ENCODE measurements at regions not wholly inside any gene's neighbourhood (a gene's known extent, or its start where the extent isn't known, plus 50 kb on each side); places are given as distances from the start of the nearest gene placed in this dataset.
"Not testable (repeated sequence)": the region's sequence is repeated elsewhere in the genome, so short reads cannot be mapped to it uniquely, and the experiment has no call there.

GRCh38 chr3:80897005-80897404 lies 864.4 kb downstream of the GBE1 start:
- H3K9me3 ChIP-seq (ENCODE audit: control insufficient read depth, low read depth, low read length); H3K4me3 ChIP-seq (ENCODE audit: low read length); H3K27ac ChIP-seq (ENCODE audit: low read length); H3K9ac ChIP-seq (ENCODE audit: low read length); H3K36me3 ChIP-seq (ENCODE audit: control insufficient read depth, low read depth, low read length); H3K4me1 ChIP-seq (ENCODE audit: control insufficient read depth, low read depth, low read length); H3K27me3 ChIP-seq (ENCODE audit: control insufficient read depth, insufficient read depth, low read length): not testable (repeated sequence)

DNA sequence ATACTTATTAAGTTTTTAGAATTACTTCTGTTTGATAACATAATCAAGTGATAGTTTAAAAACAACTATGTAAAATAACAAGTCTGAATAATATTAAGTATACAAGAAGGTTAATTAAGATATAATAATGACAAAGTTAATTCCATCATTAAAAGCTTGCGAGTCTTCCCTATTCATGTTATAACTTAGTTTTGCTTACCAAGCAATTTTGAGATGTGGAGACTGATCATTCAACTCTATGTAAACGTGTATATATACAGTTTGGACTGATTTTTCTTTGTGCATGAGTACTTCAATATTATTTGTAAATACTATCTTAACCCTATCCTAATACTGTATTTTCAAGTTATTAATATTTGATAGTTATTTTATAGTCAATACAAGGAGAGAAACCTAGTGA lies 870.9 kb downstream of the GBE1 start:
- H3K9ac ChIP-seq (ENCODE audit: low read length), result no peak overlapping the region
- no peak overlapping the region for H3K4me3 ChIP-seq (ENCODE audit: low read length)
- no peaks in the 10 kb centered on the region for H3K27me3 ChIP-seq (ENCODE audit: control insufficient read depth, insufficient read depth, low read length)
- no peaks in the 10 kb centered on the region for H3K4me1 ChIP-seq (ENCODE audit: control insufficient read depth, low read depth, low read length)
- no peaks in the 10 kb centered on the region for H3K9me3 ChIP-seq (ENCODE audit: control insufficient read depth, low read depth, low read length)
- H3K27ac ChIP-seq (ENCODE audit: low read length), result no peak overlapping the region
- H3K36me3 ChIP-seq (ENCODE audit: control insufficient read depth, low read depth, low read length), result no peaks in the 10 kb centered on the region

DNA sequence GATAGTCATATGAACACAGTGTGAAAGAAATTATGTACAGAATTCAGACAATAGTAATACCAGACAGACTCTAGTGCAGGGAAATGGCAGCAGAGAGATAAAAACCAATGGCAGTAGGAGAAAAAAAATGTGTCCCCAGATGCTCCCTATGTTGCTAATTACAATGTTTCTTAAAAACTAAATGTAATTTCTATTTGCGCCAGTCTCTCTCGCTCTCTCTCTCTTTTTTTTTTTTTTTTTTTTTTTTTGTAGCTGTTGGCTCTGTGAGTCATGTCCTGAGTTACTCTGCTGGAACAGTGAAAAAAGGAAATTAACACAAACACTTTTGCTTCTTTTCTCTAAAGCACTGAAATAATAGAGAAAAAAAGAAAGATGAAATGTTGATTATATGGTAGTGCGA lies 871.9 kb downstream of the GBE1 start:
- Histone ChIP-seq H3K36me3 (ENCODE audit: control insufficient read depth, low read depth, low read length) (no peaks in the 10 kb centered on the region), H3K9ac (ENCODE audit: low read length) (no peak overlapping the region), H3K9me3 (ENCODE audit: control insufficient read depth, low read depth, low read length) (no peaks in the 10 kb centered on the region), H3K4me3 (ENCODE audit: low read length) (no peak overlapping the region), H3K27ac (ENCODE audit: low read length) (no peak overlapping the region), H3K27me3 (ENCODE audit: control insufficient read depth, insufficient read depth, low read length) (no peaks in the 10 kb centered on the region), H3K4me1 (ENCODE audit: control insufficient read depth, low read depth, low read length) (no peaks in the 10 kb centered on the region)

- Histone ChIP-seq H3K9me3 (ENCODE audit: control insufficient read depth, low read depth, low read length) (no peaks in the 10 kb centered on the region), H3K4me1 (ENCODE audit: control insufficient read depth, low read depth, low read length) (no peaks in the 10 kb centered on the region), H3K27ac (ENCODE audit: low read length) (no peak overlapping the region), H3K4me3 (ENCODE audit: low read length) (no peak overlapping the region), H3K27me3 (ENCODE audit: control insufficient read depth, insufficient read depth, low read length) (no peaks in the 10 kb centered on the region), H3K36me3 (ENCODE audit: control insufficient read depth, low read depth, low read length) (no peaks in the 10 kb centered on the region), H3K9ac (ENCODE audit: low read length) (no peak overlapping the region)
These were observed 890.9 kb downstream of the GBE1 start for GRCh38 chr3:80870476-80871041.

DNA sequence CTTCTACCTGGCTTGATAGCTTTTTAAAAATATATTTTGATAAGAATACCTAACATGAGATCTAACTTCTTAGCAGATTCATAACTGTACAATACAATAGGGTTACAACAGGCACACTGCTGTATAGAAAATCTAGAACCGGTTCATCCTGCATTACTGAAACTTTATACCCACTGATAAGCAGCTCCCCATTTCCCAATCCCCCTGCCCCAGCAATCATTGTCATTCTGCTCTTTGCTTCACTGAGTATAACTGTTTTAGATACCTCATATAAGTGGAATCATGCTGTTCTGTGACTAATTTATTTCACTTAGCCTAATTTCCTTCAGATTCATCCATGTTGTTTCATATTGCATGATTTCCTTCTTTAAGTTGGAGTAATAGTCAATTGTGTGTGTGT lies 906.0 kb downstream of the GBE1 start:
- H3K9ac ChIP-seq (ENCODE audit: low read length), result no peak overlapping the region
- H3K36me3 ChIP-seq (ENCODE audit: control insufficient read depth, low read depth, low read length), result no peaks in the 10 kb centered on the region
- H3K27me3 ChIP-seq (ENCODE audit: control insufficient read depth, insufficient read depth, low read length), result no peaks in the 10 kb centered on the region
- H3K4me1 ChIP-seq (ENCODE audit: control insufficient read depth, low read depth, low read length), result no peaks in the 10 kb centered on the region
- H3K4me3 ChIP-seq (ENCODE audit: low read length), result no peak overlapping the region
- no peak overlapping the region for H3K27ac ChIP-seq (ENCODE audit: low read length)
- H3K9me3 ChIP-seq (ENCODE audit: control insufficient read depth, low read depth, low read length), result no peaks in the 10 kb centered on the region

DNA sequence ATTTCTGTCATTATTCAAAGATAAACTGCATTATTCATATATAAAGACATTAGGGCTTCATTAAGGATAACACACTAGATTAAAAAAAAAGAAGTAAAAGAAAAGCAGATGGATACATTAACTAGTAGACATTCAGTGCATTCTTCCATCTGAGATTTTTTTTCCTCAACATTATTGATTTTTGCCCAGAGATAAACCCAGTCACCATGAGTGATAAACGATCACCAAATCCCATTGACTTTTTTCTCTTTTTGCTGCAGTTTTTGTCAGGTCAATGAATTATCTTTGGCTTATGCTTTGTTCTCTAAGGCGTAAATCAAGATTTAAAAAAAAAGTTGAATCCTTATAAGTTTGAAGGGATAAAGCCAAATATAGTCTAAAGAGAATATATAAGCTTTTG lies 925.0 kb downstream of the GBE1 start:
- Histone ChIP-seq H3K9me3 (ENCODE audit: control insufficient read depth, low read depth, low read length) (no peaks in the 10 kb centered on the region), H3K36me3 (ENCODE audit: control insufficient read depth, low read depth, low read length) (no peaks in the 10 kb centered on the region), H3K4me3 (ENCODE audit: low read length) (no peak overlapping the region), H3K4me1 (ENCODE audit: control insufficient read depth, low read depth, low read length) (no peaks in the 10 kb centered on the region), H3K27me3 (ENCODE audit: control insufficient read depth, insufficient read depth, low read length) (no peaks in the 10 kb centered on the region), H3K9ac (ENCODE audit: low read length) (no peak overlapping the region), H3K27ac (ENCODE audit: low read length) (no peak overlapping the region)

DNA sequence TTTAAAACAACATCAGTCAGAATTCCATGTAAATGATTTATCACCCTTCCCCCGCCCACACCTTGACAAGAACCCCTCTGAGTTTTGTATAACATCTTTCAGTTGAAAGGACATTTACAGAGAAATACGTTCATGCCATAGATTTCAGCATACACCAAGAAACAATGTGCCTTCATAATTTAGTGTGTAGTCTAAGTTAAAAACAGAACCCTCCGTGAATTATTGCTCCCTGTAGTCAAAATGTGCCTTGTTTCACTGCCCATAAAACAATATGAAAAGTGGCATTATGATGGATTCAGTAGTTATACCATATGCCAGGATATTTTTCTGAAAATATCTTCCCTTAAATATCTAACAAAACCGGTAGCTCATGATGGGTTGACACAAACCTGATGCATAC lies 953.9 kb downstream of the GBE1 start:
- no peaks in the 10 kb centered on the region for H3K4me1 ChIP-seq (ENCODE audit: control insufficient read depth, low read depth, low read length)
- no peak overlapping the region for H3K27ac ChIP-seq (ENCODE audit: low read length)
- no peaks in the 10 kb centered on the region for H3K9me3 ChIP-seq (ENCODE audit: control insufficient read depth, low read depth, low read length)
- no peak overlapping the region for H3K4me3 ChIP-seq (ENCODE audit: low read length)
- no peaks in the 10 kb centered on the region for H3K27me3 ChIP-seq (ENCODE audit: control insufficient read depth, insufficient read depth, low read length)
- no peak overlapping the region for H3K9ac ChIP-seq (ENCODE audit: low read length)
- no peaks in the 10 kb centered on the region for H3K36me3 ChIP-seq (ENCODE audit: control insufficient read depth, low read depth, low read length)

GRCh38 chr3:80806673-80807072 lies 954.8 kb downstream of the GBE1 start:
- H3K4me3 ChIP-seq (ENCODE audit: low read length), result no peak overlapping the region
- H3K9ac ChIP-seq (ENCODE audit: low read length), result no peak overlapping the region
- no peaks in the 10 kb centered on the region for H3K4me1 ChIP-seq (ENCODE audit: control insufficient read depth, low read depth, low read length)
- no peaks in the 10 kb centered on the region for H3K9me3 ChIP-seq (ENCODE audit: control insufficient read depth, low read depth, low read length)
- no peak overlapping the region for H3K27ac ChIP-seq (ENCODE audit: low read length)
- H3K27me3 ChIP-seq (ENCODE audit: control insufficient read depth, insufficient read depth, low read length), result no peaks in the 10 kb centered on the region
- H3K36me3 ChIP-seq (ENCODE audit: control insufficient read depth, low read depth, low read length), result no peaks in the 10 kb centered on the region

- Histone ChIP-seq H3K4me3 (ENCODE audit: low read length) (no peak overlapping the region), H3K27ac (ENCODE audit: low read length) (no peak overlapping the region), H3K36me3 (ENCODE audit: control insufficient read depth, low read depth, low read length) (no peaks in the 10 kb centered on the region), H3K9ac (ENCODE audit: low read length) (no peak overlapping the region), H3K27me3 (ENCODE audit: control insufficient read depth, insufficient read depth, low read length) (no peaks in the 10 kb centered on the region), H3K9me3 (ENCODE audit: control insufficient read depth, low read depth, low read length) (no peaks in the 10 kb centered on the region), H3K4me1 (ENCODE audit: control insufficient read depth, low read depth, low read length) (no peaks in the 10 kb centered on the region)
These were observed 972.5 kb downstream of the GBE1 start for GRCh38 chr3:80788914-80789313.

GRCh38 chr3:80785875-80786274 lies 975.6 kb downstream of the GBE1 start:
- H3K27ac ChIP-seq (ENCODE audit: low read length), result no peak overlapping the region

DNA sequence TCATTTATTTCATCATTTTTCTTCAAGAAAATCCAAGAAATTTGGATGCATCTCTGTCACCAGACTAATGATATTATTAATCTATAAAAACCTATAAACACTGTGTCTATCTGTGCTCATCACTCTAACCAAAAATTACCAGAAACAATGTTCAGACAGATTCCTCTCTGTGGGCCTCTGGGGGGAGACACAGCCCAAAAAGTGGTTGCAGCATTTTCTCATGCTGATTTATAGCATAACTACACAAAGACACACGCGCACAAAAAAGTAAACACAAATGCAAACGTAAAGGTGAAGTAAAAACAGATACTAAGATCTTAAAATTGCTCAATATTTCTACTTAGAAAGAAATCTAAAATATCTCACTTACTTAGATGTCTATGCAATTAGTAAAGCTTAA lies 976.0 kb downstream of the GBE1 start:
- Histone ChIP-seq H3K9ac (ENCODE audit: low read length) (no peak overlapping the region), H3K4me1 (ENCODE audit: control insufficient read depth, low read depth, low read length) (no peaks in the 10 kb centered on the region), H3K27me3 (ENCODE audit: control insufficient read depth, insufficient read depth, low read length) (no peaks in the 10 kb centered on the region), H3K9me3 (ENCODE audit: control insufficient read depth, low read depth, low read length) (no peaks in the 10 kb centered on the region), H3K36me3 (ENCODE audit: control insufficient read depth, low read depth, low read length) (no peaks in the 10 kb centered on the region), H3K4me3 (ENCODE audit: low read length) (no peak overlapping the region), H3K27ac (ENCODE audit: low read length) (no peak overlapping the region)

More at GRCh38 chr3:80785875-80786274, 975.6 kb downstream of the GBE1 start:
- no peaks in the 10 kb centered on the region for H3K4me1 ChIP-seq (ENCODE audit: control insufficient read depth, low read depth, low read length)
- H3K9ac ChIP-seq (ENCODE audit: low read length), result no peak overlapping the region
- H3K9me3 ChIP-seq (ENCODE audit: control insufficient read depth, low read depth, low read length), result no peaks in the 10 kb centered on the region
- H3K4me3 ChIP-seq (ENCODE audit: low read length), result no peak overlapping the region
- H3K27me3 ChIP-seq (ENCODE audit: control insufficient read depth, insufficient read depth, low read length), result no peaks in the 10 kb centered on the region
- no peaks in the 10 kb centered on the region for H3K36me3 ChIP-seq (ENCODE audit: control insufficient read depth, low read depth, low read length)

DNA sequence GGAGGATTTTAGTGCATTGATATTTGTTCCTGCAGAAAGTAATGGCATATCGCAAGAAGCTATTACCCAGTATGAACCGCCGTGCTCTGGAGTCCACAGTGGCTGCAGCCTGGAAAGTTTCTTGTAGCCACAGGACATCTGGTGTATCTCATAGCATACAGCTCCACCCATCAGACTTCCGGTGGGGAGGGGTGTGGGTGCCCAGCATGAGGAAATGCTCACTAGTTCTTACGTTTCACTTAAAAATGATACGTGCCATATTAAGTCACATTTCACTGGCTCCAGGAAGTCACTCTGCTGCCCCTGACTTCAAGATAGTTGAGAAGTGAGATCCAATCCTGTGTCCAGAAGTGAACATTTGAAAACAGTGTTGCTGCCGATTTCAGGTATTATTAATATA lies 990.4 kb downstream of the GBE1 start:
- no peak overlapping the region for H3K4me3 ChIP-seq (ENCODE audit: low read length)
- no peaks in the 10 kb centered on the region for H3K36me3 ChIP-seq (ENCODE audit: control insufficient read depth, low read depth, low read length)
- H3K9me3 ChIP-seq (ENCODE audit: control insufficient read depth, low read depth, low read length), result no peaks in the 10 kb centered on the region
- H3K9ac ChIP-seq (ENCODE audit: low read length), result no peak overlapping the region
- H3K27ac ChIP-seq (ENCODE audit: low read length), result no peak overlapping the region
- H3K27me3 ChIP-seq (ENCODE audit: control insufficient read depth, insufficient read depth, low read length), result no peaks in the 10 kb centered on the region
- H3K4me1 ChIP-seq (ENCODE audit: control insufficient read depth, low read depth, low read length), result no peaks in the 10 kb centered on the region

Measured in iPS-18a (cell line).